ENCODE measurements at regions not wholly inside any gene's neighbourhood (a gene's known extent, or its start where the extent isn't known, plus 50 kb on each side); places are given as distances from the start of the nearest gene placed in this dataset.

- H3K9me3 ChIP-seq (ENCODE audit: control insufficient read depth, insufficient read depth, low read depth, low read length) = no peaks in the 10 kb centered on the region
- no peak for DNase-seq (ENCODE audit: low read depth, low spot score)
- intact Hi-C loops (cut with micrococcal nuclease; ENCODE audit: unreplicated experiment) (no loop called here), in situ Hi-C loops (cut with HindIII; ENCODE audit: low pct_unique_long_range_greater_than_20kb, low sequenced_read_pairs) (no loop called here)
- H3K4me3 ChIP-seq (ENCODE audit: low read depth in 2 of 2, low read length in 2 of 2) = no peak overlapping the region
- ATAC-seq = no peak
- H3K4me1 ChIP-seq (ENCODE audit: control insufficient read depth, insufficient read depth, low read length) = no peaks in the 10 kb centered on the region
- H3K27ac ChIP-seq (ENCODE audit: low read length) = no peak overlapping the region
- H3K27me3 ChIP-seq (ENCODE audit: control insufficient read depth, insufficient read depth, low read length) = no peaks in the 10 kb centered on the region
- TF ChIP-seq REST (IDR thresholded peaks at IDR 0.05; ENCODE audit: insufficient read depth in 1 of 2, low read depth in 2 of 2, low read length in 1 of 2) = no peak
- no peak for TF ChIP-seq TCF7L2 (IDR thresholded peaks at IDR 0.05; ENCODE audit: low read depth, low read length)
- TF ChIP-seq, protein P1, sequence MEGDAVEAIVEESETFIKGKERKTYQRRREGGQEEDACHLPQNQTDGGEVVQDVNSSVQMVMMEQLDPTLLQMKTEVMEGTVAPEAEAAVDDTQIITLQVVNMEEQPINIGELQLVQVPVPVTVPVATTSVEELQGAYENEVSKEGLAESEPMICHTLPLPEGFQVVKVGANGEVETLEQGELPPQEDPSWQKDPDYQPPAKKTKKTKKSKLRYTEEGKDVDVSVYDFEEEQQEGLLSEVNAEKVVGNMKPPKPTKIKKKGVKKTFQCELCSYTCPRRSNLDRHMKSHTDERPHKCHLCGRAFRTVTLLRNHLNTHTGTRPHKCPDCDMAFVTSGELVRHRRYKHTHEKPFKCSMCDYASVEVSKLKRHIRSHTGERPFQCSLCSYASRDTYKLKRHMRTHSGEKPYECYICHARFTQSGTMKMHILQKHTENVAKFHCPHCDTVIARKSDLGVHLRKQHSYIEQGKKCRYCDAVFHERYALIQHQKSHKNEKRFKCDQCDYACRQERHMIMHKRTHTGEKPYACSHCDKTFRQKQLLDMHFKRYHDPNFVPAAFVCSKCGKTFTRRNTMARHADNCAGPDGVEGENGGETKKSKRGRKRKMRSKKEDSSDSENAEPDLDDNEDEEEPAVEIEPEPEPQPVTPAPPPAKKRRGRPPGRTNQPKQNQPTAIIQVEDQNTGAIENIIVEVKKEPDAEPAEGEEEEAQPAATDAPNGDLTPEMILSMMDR (IDR thresholded peaks at IDR 0.05) = no peak
- no peak for TF ChIP-seq POLR2AphosphoS5 (IDR thresholded peaks at IDR 0.05; ENCODE audit: low read depth, low read length)
- no peak for TF ChIP-seq SIN3A (IDR thresholded peaks at IDR 0.05; ENCODE audit: borderline replicate concordance, insufficient read depth, low read depth, low read length)
- no peaks in the 10 kb centered on the region for H3K36me3 ChIP-seq (ENCODE audit: control insufficient read depth, insufficient read depth, low read length)
- ChIA-PET CTCF (no interaction called here), POLR2A (no interaction called here)
- no TSS peak for BruUV-seq (replicated peaks)
Measured at GRCh38 chr2:5925604-5926003, 233.4 kb downstream of the SOX11 start.

DNA sequence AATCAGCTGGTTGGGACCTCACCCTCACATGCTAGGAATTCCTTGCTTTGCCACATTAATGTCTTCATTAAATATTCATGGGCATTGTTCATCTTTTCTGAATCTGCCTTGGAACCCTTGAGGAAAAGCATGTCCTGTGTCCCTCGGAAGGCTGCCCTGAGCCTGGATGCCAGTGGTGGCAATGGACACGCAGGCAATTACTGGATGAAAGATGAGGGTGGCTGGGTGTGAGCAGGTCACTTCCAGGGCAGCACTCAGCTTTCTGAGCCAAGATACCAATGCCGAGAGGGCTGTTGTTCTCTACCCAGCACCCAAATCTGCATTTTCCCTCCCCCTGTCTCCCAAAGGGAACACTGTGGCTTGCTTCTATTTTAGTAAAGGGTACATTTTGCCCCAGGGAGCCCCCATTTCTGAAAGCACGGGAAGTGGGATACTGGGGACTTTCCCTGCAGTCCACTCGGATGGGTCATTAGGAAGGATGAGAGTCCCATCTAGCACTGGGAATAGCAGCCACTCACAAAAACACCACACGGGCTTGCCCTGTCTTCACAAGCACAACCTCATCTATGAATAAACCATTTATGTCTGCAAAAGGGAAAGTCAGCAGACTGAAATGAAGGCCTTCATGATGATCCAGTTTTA, 234.8 kb downstream of the SOX11 start:
- Histone ChIP-seq H3K4me3 (ENCODE audit: low read depth in 2 of 2, low read length in 2 of 2) (no peak overlapping the region), H3K4me1 (ENCODE audit: control insufficient read depth, insufficient read depth, low read length) (no peaks in the 10 kb centered on the region), H3K27ac (ENCODE audit: low read length) (no peak overlapping the region), H3K36me3 (ENCODE audit: control insufficient read depth, insufficient read depth, low read length) (no peaks in the 10 kb centered on the region), H3K27me3 (ENCODE audit: control insufficient read depth, insufficient read depth, low read length) (no peaks in the 10 kb centered on the region), H3K9me3 (ENCODE audit: control insufficient read depth, insufficient read depth, low read depth, low read length) (no peaks in the 10 kb centered on the region)
- DNase-seq (ENCODE audit: low read depth, low spot score) (no peak), ATAC-seq (no peak)
- POLR2A ChIA-PET = no interaction called here
- intact Hi-C loops (cut with micrococcal nuclease; ENCODE audit: unreplicated experiment) = no loop called here
- CTCF ChIA-PET = no interaction called here
- BruUV-seq (replicated peaks) = no TSS peak
- TF ChIP-seq TCF7L2 (IDR thresholded peaks at IDR 0.05; ENCODE audit: low read depth, low read length) (no peak), REST (IDR thresholded peaks at IDR 0.05; ENCODE audit: insufficient read depth in 1 of 2, low read depth in 2 of 2, low read length in 1 of 2) (no peak), SIN3A (IDR thresholded peaks at IDR 0.05; ENCODE audit: borderline replicate concordance, insufficient read depth, low read depth, low read length) (no peak), POLR2AphosphoS5 (IDR thresholded peaks at IDR 0.05; ENCODE audit: low read depth, low read length) (no peak)
- TF ChIP-seq, protein P1 (IDR thresholded peaks at IDR 0.05) = no peak
- in situ Hi-C loops (cut with HindIII; ENCODE audit: low pct_unique_long_range_greater_than_20kb, low sequenced_read_pairs) = no loop called here
